Cardiac septum (tissue), 1 donor: ENCODE measurements at regions not wholly inside any gene's neighbourhood (a gene's known extent, or its start where the extent isn't known, plus 50 kb on each side); places are given as distances from the start of the nearest gene placed in this dataset.

Source experiments
- DNase-seq: peaks from one replicate; pipeline ENCODE4 v3.0.0-alpha.2; 2020; ENCODE audit warnings: low spot score
- intact Hi-C: fragments of 100-400 bp; cut with DNase I; formaldehyde crosslinking; loops from one replicate; pipeline ENCODE4 v1.14.0; 2022
- donor health status: DM: no; HTN: no; CAD: no.

DNA sequence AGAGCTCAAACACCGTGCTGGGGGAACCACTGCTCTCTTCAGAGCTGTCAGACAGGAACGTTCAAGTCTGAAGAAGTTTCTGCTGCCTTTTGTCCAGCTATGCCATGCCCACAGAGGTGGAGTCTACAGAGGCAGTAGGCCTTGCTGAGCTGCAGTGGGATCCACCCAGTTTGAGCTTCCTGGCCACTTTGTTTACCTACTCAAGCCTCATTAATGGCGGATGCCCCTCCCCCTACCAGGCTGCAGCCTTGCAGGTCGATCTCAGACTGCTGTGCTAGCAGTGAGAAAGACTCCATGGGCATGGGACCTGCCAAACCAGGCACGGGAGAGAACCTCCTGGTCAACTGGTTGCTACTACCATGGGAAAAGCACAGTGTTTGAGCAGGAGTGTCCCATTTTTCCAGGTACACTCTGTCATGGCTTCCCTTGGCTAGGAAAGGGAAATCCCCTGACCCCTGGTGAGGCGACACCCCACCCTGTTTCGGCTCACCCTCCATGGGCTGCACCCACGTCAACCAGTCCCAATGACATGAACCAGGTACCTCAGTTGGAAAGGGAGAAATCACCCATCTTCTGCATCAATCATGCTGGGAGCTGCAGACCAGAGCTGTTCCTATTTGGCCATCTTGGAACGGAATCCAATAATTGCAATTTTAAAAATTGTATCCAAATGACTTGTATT lies 246.9 kb upstream of the ADAMTS16 start:
- no peak for DNase-seq
- intact Hi-C loops = no loop called here

DNA sequence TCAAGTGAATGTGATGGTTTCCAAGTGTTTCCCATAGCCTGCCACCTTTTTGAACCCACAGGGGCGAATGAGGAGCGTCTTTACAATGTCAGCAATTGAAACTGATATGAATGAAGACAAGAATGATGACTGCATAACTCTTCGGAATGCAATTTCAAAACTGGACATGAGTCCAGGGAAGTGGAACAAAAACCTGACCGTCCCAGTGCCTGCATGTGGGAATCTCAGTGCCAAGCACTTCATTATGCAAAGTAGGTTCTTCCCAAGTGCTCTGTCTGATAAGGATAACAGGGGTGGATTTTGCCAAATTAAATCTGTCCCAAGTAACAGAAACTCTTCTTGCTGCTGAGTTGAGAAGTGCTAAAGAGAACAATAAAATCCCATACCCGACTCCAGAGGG lies 243.8 kb upstream of the ADAMTS16 start:
- no peak for DNase-seq
- intact Hi-C loops = no loop called here

- no peak for DNase-seq
- intact Hi-C loops = no loop called here
Observed at GRCh38 chr5:4901305-4901811, 238.8 kb upstream of the ADAMTS16 start.

DNA sequence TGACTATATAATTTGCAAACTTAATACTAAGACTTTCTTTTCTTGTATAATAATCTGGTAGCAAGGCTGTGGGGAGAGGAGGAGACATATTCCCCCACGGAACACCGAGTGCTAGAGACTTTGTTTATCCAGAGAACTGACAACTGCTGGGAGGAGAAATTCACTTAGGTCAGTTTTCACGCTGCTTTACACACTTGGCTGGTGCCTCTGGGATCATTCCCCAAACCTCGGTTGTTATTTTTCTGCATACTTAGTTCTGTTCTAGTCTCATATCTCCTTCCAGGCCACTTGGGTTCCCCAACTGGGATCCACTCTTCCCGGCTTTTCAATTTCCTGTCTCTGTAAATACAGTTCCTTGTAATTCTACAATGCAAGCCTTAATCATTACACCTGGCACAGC lies 238.2 kb upstream of the ADAMTS16 start:
- intact Hi-C loops = no loop called here
- DNase-seq = no peak

DNA sequence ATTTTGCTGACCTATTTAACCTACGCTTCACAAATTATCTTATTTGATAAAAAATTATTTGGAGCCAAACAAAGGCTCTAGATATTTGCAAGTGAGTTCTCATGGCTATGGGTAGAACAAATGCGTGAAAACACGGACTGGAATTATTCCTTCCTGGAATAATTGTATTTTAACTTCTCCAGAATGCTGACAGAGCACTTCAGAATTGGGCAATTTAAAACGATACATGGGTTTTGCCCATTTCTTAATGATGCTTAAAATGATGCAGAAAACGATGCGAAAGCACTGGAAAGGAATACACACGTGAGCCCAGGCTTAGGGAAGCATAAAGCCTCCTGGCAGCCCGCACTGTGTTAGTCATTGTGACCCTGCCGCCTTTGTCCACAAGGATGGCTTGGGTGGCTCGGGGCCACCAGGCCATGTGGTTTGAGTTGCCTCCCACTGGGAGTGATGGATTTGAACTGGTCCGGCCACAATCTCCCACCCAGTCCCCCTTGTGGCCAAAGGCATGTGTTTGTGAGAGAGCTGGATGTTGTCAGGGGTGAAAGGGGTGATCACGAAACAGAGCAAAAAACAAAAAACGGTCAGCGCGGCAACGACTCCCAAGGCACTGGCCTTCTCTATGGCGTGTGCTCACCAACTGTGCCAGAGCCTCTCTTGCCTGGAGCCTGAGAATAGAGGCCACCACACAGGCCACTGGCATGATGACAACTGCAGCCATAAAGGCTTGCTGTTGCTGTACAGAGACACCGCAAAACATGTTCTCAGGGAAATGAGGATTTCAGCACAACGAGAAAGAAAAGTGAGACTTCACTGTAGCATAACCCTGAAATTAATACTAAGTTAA lies 234.2 kb upstream of the ADAMTS16 start:
- no peak for DNase-seq
- intact Hi-C loops = no loop called here

GRCh38 chr5:4906786-4907185 lies 233.3 kb upstream of the ADAMTS16 start:
- intact Hi-C loops = no loop called here

GRCh38 chr5:4907571-4907970 lies 232.6 kb upstream of the ADAMTS16 start:
- no peak for DNase-seq
- intact Hi-C loops = no loop called here

More at GRCh38 chr5:4906786-4907185, 233.3 kb upstream of the ADAMTS16 start:
- no peak for DNase-seq

DNA sequence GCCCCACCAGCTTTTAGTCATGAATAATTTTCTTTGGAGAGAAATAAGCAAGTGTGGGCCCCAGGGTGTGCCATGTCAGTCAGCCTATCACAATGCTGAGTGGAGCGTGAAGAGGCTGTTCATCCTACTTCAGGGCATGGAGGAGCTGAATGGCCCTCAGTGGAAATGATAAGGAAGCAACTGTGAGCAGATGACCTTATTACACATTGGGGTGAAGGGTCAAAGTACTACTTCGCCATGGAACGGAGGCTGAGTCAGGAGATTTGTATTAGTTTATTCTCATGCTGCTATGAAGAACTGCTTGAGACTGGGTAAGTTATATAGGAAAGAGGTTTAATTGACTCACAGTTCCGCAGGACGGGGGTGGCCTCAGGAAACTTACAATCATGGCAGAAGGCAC lies 231.0 kb upstream of the ADAMTS16 start:
- DNase-seq = no peak
- intact Hi-C loops = no loop called here

DNA sequence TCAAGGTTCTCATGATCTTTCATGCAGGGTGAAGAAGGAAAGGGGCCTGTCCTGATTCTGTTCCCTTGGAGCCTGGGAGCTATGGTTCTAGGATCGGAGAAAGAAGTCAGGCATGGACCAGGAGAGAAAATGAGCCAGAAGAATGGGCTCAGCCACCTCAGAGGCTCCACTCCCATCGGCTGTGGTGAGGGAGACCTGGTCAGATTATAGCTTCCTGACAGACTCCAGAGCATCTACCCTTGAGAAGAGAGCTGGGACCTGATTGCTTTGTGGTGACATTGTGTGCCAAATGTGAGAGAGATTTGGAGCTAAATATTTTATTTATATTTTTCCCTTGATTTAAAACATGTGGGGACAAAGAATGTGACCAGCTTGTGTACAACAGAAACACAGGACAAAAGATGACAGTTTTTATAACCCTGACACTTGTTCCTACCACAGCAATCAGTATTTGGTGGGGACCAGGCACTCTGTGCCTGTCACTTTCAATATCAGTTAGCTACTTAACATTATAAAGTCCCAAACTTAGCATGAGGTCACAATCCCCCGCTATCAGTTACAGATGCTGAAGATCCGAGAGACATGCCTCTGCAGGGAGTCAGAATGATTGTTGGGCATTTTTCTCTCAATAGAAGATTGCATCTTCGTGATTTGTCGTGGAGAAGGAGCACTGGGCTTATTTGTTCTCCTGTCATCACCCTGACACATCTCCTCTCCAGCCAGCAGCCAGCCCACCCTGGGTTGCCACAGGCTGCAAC lies 228.3 kb upstream of the ADAMTS16 start:
- intact Hi-C loops = no loop called here
- DNase-seq = no peak

GRCh38 chr5:4921929-4922328 lies 218.2 kb upstream of the ADAMTS16 start:
- intact Hi-C loops = no loop called here
- no peak for DNase-seq

DNA sequence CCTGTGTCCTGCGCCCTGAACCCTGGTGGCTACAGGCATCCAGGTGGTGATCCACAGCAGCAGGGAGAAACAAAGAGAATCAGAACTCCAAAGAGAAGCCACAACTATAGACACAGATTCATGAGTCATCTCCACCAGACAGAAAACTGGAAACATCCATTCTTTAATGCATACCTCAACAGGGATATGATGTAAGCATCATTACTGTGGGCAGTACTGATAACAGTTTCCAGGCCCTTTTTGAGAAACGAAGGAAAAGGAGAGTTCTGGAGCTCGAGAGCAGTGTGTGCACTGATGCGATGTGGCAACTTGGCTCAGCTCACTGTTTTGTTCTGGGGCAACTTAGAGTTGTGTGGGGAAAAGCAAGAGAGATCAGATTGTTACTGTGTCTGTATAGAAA lies 215.6 kb upstream of the ADAMTS16 start:
- DNase-seq = no peak
- intact Hi-C loops = no loop called here

DNA sequence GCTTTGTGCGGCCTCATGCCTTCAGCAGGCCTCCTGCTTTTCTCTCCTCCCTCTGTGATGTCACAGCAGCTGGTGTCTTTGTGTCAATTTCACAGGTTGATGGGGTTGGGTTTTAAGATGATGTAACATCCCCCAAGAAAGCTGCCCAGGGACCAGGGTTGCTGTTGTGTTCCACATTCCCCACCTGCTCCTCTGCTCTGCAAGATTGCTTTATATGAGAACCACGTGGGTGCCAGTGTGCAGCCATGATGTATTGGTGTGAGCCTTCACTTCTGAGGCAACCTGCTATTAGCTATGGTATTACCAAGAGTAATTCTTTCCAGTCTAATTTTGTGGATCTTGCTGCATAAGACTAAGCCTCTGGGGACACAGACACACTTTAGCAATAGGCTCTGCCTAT lies 213.0 kb upstream of the ADAMTS16 start:
- intact Hi-C loops = no loop called here
- DNase-seq = no peak

- DNase-seq = no peak
- intact Hi-C loops = no loop called here
Observed at GRCh38 chr5:4928409-4928808, 211.7 kb upstream of the ADAMTS16 start.

GRCh38 chr5:4929092-4929655 lies 211.0 kb upstream of the ADAMTS16 start:
- intact Hi-C loops = no loop called here

GRCh38 chr5:4939042-4939781 lies 200.9 kb upstream of the ADAMTS16 start:
- no peak for DNase-seq
- intact Hi-C loops = no loop called here

More at GRCh38 chr5:4929092-4929655, 211.0 kb upstream of the ADAMTS16 start:
- DNase-seq = no peak

DNA sequence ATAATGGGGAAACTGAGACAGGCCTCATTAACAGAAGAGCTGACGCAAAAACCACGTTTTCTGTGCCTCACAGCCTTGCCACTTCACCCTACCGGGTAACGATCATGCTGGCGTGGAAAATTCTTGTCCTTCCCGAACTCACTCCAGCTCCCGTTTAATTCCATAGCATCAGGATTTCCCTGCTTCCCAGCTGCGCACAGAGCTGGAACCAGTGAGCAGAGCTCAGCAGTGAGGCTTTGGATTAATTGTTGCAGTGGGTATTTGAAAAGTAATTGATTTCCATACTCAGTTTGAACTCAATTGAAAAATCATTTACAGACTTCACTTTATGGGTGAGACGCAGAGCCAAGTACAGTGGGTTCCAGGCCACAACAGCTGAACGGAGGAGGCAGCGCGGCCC lies 199.0 kb upstream of the ADAMTS16 start:
- intact Hi-C loops = no loop called here
- no peak for DNase-seq

GRCh38 chr5:4941957-4942830 lies 197.9 kb upstream of the ADAMTS16 start:
- intact Hi-C loops = no loop called here
- no peak for DNase-seq

GRCh38 chr5:4942831-4943178 lies 197.3 kb upstream of the ADAMTS16 start:
- intact Hi-C loops = no loop called here
- DNase-seq = no peak
